HG03139 (cell line): ENCODE measurements at regions not wholly inside any gene's neighbourhood (a gene's known extent, or its start where the extent isn't known, plus 50 kb on each side); places are given as distances from the start of the nearest gene placed in this dataset.

ENCODE experiments used
- ATAC-seq: cut with Tn5 transposase; IDR thresholded peaks from one replicate; pipeline ENCODE4 v1.9.1; 2021; ENCODE audit not compliant: unreplicated experiment

DNA sequence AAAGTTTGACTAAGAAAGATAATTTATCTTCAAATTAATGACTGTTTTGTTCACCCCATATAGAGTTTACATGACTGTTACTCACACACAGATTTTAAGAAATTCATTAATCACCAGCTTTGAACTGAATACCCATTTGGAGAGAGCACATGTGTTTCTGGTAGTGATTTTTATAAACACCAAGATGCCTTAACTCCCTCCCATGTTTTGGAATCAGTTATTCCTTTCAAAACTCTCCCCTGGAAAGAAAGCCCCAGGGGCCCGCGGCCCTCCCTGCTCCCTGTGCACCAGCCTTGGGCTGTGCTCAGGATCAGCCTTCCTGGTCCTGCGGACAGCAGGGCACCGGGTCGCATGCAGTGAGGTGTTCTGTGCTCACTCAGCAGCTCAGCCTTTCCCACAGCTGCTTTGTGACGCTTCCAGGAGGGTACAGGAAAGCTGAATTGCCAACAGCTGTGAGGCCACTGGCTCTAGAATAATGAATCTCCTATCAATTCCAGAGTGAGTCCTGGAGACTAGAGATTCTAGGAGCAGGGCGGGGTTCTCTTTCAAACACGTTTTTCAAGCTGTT lies 483.2 kb downstream of the EFNB2 start:
- no peak for ATAC-seq

- no peak for ATAC-seq
Measured at GRCh38 chr13:106049171-106049570, 486.3 kb downstream of the EFNB2 start.

DNA sequence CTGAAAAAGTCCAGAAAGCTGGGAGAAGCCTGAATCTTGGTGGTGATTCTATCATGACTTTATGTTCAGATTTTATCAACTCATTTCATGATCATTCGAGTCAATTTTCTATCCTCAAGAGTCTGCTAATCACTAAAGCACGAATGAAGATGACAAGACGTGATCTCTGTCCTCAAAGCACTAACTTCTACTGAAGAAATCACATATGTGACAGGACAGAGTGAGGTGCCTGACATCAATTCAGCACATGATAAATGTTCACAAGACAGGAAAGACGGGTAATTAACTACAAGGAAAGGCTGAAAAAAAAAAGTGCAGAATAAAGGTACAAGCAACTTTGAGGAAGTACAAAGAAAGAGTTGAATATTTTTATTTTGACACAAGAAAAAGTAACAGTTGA lies 487.1 kb downstream of the EFNB2 start:
- no peak for ATAC-seq

GRCh38 chr13:106047859-106048258 lies 487.6 kb downstream of the EFNB2 start:
- ATAC-seq, result no peak

DNA sequence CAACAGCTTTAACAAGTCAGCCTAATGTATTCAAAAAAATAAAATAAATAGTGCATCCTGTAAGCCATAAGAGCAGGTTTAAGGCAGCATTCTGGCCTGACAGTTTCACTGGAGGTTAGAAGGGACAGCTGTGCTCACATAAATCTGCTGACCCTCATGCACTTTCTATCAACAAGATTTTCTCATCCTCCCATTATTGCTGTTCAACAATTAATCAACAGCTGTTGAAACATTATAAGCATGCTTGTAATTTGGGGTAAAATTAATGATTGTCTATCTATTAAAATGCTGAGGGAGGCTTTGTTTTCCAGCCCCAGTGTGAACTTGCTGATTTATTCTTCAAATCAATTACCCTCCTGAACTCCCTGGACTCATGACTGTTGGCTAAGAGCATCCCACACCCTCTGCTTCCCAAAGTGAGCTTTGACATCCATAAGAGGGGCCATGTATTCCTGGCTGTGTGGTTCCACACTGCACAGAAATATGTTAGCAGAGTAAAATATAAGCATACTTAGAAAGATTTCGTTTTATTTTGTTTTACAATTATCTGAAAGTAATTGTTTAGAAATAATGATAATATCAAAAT lies 492.4 kb downstream of the EFNB2 start:
- ATAC-seq, result no peak

- ATAC-seq, result no peak
Measured at GRCh38 chr13:106041445-106041844, 494.0 kb downstream of the EFNB2 start.

DNA sequence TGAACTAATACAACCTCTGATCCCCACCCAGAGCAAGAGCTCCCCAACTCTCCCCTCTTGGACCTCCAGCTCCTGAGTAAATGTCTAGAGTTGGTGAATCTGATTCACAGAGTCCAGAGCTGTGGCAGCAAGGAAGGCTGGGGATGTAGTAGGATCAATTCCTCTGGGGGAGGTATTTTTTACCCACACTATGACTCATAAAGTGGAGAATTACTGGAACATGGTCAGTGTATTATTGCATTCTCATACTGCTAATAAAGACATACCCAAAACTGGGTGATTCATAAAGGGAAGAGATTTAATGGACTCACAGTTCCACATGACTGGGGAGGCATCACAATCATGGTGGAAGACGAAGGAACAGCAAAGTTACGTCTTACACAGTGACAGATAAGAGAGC lies 496.7 kb downstream of the EFNB2 start:
- no peak for ATAC-seq

DNA sequence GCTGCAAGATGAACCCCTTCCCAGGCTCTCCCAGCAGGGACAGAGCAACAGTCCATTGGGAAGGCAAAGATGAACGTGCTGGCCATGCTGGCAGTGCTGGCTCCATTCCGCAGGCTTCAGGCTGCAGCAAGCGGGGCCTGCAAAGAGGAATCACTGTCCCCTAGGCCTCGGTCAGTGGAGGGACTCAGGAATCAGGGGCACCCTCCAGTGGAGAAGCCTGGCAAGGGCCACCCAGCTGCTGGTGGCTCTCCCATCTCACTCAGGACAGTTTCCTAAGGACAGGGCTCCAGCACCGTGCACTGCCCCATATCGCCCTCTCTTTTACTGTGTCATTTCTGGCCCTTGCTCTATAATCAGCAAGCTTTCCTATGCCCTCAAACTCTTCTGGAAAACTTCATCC lies 498.6 kb downstream of the EFNB2 start:
- ATAC-seq, result no peak

- no peak for ATAC-seq
Measured at GRCh38 chr13:106034201-106034600, 501.3 kb downstream of the EFNB2 start.

GRCh38 chr13:106033659-106034058 lies 501.8 kb downstream of the EFNB2 start:
- no peak for ATAC-seq

- ATAC-seq, result no peak
Measured at GRCh38 chr13:106032441-106032840, 503.0 kb downstream of the EFNB2 start.

GRCh38 chr13:106029676-106030290 lies 505.7 kb downstream of the EFNB2 start:
- no peak for ATAC-seq

DNA sequence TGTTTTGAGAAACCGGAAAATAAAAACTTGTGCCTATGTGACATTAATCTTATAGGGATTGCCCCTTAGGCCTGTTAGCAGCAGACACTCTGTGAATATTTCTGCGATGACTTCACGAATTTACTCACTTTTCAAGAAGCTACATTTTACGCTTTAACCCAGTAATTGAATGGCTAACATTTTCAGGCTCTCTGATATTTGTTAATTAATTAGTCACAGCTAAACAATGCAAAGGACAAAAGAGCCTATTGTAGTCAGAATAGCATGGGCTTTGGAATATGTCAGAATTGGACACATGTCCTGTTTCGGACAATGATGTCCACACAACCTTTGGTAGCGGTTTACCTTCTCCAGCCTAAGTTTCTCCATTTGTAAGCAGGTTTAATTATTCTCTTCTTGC lies 506.6 kb downstream of the EFNB2 start:
- no peak for ATAC-seq

DNA sequence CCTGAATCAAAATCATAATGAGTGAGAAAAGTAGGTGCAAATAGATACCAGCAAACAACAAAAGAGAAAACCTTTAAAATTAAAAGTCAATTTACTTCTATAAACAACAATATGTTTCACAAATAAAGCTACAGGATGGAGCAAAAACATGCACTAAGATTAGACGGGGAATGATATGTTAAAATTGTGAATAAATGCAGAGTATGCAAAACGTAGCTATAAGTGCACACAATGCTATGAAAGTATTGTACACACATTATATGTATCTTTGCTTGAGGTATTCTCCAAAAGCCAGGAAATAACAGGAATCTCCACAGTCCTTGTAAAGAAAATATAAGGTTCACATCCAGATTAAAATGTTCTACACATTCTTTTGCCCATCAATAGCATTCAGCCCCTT lies 523.9 kb downstream of the EFNB2 start:
- ATAC-seq, result no peak

GRCh38 chr13:106010836-106011235 lies 524.6 kb downstream of the EFNB2 start:
- no peak for ATAC-seq

DNA sequence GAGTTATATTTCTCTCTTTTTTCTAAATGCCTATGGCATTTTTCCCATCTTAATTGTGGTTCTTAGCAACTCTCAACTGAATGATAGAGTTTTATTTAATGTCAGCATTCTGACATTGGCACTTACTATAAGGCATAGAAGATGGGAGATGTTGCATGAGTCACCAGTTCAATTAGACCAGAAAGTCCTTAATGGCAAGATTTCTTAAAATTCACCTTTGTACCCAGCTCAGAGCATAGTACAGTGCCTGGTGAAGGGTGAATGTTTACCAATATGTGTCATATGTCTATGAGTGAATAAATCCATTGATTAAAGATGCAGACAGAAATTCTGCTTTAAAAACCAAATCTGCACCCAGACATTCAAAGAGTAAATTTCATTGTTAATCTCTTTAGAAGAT lies 526.9 kb downstream of the EFNB2 start:
- no peak for ATAC-seq

GRCh38 chr13:106007156-106007555 lies 528.3 kb downstream of the EFNB2 start:
- no peak for ATAC-seq

DNA sequence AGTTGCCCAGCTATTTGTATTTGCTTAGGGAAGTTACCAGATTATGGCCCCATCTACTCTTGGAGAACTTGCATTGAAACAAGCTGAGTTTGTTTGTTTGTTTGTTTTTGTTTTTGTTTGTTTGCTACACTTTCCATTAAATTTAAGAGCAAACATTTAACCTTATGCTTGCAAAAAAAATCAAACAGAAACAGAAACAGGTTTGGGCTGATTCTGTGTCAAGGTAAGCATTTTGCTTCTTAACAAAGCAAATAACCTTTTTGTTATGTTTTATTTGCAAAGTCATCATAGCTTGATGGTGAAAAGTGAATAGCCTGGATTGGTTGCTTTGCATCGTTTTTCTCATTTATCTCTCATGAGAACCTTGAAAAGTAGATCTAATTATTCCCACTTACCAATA lies 531.8 kb downstream of the EFNB2 start:
- no peak for ATAC-seq

GRCh38 chr13:106001443-106001842 lies 534.0 kb downstream of the EFNB2 start:
- no peak for ATAC-seq

DNA sequence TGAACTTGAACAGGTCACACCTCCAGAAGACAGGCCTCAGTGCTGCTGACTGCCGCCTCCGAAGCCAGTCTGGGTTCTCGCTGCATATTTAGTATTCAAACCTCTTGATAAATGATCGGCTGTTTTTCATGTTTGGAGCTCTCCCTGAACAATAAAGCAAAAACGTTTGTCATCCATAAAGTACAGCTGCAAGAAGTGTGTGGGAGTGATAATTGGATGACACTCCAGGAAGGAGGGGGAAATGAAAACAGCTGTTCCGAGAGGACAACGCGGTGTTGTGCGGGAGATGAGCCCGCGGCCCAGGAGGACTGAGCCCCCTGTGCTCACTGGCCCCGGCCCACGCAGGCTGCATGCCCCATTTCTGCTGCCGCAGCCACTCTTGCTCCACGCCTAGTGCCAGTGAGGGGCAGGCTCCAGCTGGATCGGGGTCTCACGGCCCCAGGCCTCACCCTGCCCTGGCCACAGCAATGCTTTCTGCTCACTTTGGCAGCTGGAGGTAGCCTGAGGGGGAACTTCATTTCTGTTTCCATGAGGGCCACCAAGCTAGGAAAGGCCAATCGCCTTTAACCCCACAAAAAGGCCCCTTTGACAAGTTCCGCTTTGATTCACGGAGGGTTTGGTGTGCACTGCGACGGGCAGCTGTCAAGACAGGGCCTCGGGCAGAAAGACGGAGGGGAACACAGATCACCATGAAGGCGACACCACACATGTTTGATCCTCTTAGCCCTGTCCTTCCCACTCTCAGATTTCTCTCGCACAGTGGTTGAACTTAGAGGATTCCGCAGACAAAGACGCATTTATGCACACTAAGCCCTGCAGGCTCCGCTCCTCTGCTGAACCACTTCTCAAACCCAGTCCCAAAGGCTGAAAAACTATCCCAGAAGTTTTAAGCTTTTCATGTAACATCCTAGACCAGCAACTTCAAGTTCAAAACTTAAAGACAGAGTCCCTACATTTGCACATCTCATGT lies 537.6 kb downstream of the EFNB2 start:
- ATAC-seq, result no peak

DNA sequence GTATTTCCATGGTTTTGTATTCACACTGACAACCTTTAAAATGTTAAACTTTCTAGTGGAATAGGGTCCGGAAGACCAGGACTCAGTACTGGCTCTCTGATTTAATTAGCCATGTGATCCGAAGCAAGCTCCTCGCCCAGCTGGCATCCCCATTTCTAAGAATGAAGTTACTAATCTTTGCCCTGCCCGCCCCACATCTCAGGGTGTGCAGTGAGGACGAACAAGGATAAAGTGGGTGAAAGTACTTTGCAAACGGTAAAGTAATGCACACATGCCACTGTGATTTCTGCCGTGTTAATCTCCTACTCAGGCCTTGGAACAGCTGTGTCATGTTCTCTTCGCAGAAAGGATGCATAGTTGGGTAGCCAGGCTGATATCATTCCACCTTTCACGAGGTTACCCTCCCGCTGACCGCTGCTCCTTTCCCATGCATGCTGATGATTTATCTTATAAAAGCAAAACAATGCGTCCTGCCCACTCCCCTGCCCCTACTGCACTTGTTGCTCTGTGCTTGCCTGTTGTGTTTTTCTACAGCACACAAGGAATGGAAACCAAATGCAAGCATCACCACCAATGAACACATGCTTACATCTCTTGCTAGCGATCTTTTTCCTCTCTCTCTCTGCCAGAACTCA lies 539.0 kb downstream of the EFNB2 start:
- no peak for ATAC-seq
